ENCODE measurements at regions not wholly inside any gene's neighbourhood (a gene's known extent, or its start where the extent isn't known, plus 50 kb on each side); places are given as distances from the start of the nearest gene placed in this dataset.

DNA sequence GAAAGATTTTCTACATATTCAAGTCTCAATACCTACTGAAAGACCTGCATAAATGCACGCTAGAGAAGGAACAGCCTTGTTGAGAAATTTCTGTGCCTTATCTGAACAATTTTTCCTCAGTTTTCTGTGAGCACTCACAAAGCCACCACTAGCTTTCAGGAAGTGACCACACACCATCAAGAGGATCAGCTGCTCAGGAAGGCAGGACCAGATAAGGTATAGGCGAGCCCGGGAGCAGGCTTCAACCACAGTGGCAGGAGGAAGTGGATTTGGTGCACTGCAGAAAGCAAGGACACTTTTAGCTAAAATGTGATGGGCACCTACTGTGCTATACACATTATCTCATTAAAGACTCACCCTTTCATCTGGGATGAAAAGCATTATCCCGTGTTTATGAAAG, 220.8 kb downstream of the RAB38 start:
- Histone ChIP-seq H3K4me1 (no peaks in the 10 kb centered on the region), H3K27me3 (no peaks in the 10 kb centered on the region), H3K4me3 (no peak overlapping the region), H3K36me3 (no peaks in the 10 kb centered on the region), H3K27ac (no peak overlapping the region), H3K9me3 (no peaks in the 10 kb centered on the region)
- no peak for TF ChIP-seq CTCF (IDR thresholded peaks at IDR 0.05)
- DNase-seq (no peak), ATAC-seq (no peak)
- intact Hi-C loops (cut with DNase I), result no loop called here

- no peak overlapping the region for H3K4me3 ChIP-seq
- no peak for ATAC-seq
- H3K4me1 ChIP-seq, result no peaks in the 10 kb centered on the region
- H3K27ac ChIP-seq, result no peak overlapping the region
- no peaks in the 10 kb centered on the region for H3K9me3 ChIP-seq
- no peaks in the 10 kb centered on the region for H3K36me3 ChIP-seq
- intact Hi-C loops (cut with DNase I), result no loop called here
- no peak for TF ChIP-seq CTCF (IDR thresholded peaks at IDR 0.05)
- H3K27me3 ChIP-seq, result no peaks in the 10 kb centered on the region
- no peak for DNase-seq
These were observed 232.5 kb downstream of the RAB38 start for GRCh38 chr11:87942786-87943185.

- no peak for TF ChIP-seq CTCF (IDR thresholded peaks at IDR 0.05)
- no peak for ATAC-seq
- no peaks in the 10 kb centered on the region for H3K27me3 ChIP-seq
- no peak overlapping the region for H3K4me3 ChIP-seq
- H3K4me1 ChIP-seq, result no peaks in the 10 kb centered on the region
- no peaks in the 10 kb centered on the region for H3K9me3 ChIP-seq
- no peak for DNase-seq
- intact Hi-C loops (cut with DNase I), result no loop called here
- no peaks in the 10 kb centered on the region for H3K36me3 ChIP-seq
- no peak overlapping the region for H3K27ac ChIP-seq
These were observed 241.1 kb downstream of the RAB38 start for GRCh38 chr11:87934182-87934581.

GRCh38 chr11:87926250-87926970, 248.8 kb downstream of the RAB38 start:
- Histone ChIP-seq H3K4me3 (no peak overlapping the region), H3K4me1 (no peaks in the 10 kb centered on the region), H3K9me3 (no peaks in the 10 kb centered on the region), H3K27me3 (no peaks in the 10 kb centered on the region), H3K27ac (no peak overlapping the region), H3K36me3 (no peaks in the 10 kb centered on the region)
- ATAC-seq, result no peak
- no peak for DNase-seq
- no peak for TF ChIP-seq CTCF (IDR thresholded peaks at IDR 0.05)
- intact Hi-C loops (cut with DNase I), result no loop called here

DNA sequence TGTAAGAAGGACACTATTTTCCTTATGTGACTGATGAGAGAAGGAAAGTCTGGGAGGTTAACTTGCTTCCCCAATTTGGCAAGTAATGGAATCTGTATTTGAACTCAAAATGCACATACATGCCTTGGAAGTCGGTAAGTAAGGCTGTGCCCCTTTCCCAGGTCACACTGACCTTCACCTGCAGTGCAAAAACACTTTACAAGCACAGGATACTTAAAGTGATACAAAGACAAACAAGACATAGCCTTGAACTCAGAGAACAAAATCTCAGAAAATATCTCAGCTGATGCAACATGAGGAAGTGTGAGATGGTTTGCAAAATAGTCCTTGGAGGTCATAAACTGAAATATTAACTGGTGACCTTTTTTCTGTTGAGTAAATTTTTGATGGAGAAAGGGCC, 251.1 kb downstream of the RAB38 start:
- Histone ChIP-seq H3K4me3 (no peak overlapping the region), H3K27me3 (no peaks in the 10 kb centered on the region), H3K27ac (no peak overlapping the region), H3K9me3 (no peaks in the 10 kb centered on the region), H3K36me3 (no peaks in the 10 kb centered on the region), H3K4me1 (no peaks in the 10 kb centered on the region)
- TF ChIP-seq CTCF (IDR thresholded peaks at IDR 0.05), result no peak
- DNase-seq, result no peak
- intact Hi-C loops (cut with DNase I), result no loop called here
- ATAC-seq, result no peak

- ATAC-seq, result no peak
- H3K4me1 ChIP-seq, result no peaks in the 10 kb centered on the region
- no peak for DNase-seq
- no peak overlapping the region for H3K27ac ChIP-seq
- no peaks in the 10 kb centered on the region for H3K36me3 ChIP-seq
- no peaks in the 10 kb centered on the region for H3K9me3 ChIP-seq
- H3K4me3 ChIP-seq, result no peak overlapping the region
- intact Hi-C loops (cut with DNase I), result no loop called here
- no peak for TF ChIP-seq CTCF (IDR thresholded peaks at IDR 0.05)
- no peaks in the 10 kb centered on the region for H3K27me3 ChIP-seq
These were observed 258.1 kb downstream of the RAB38 start for GRCh38 chr11:87917111-87917510.

Data from upper lobe of right lung (tissue), 1 donor.